Mesenchymal stem cell (in vitro differentiated cells and primary cell): ENCODE measurements at regions not wholly inside any gene's neighbourhood (a gene's known extent, or its start where the extent isn't known, plus 50 kb on each side); places are given as distances from the start of the nearest gene placed in this dataset.
"Not testable (repeated sequence)": the region's sequence is repeated elsewhere in the genome, so short reads cannot be mapped to it uniquely, and the experiment has no call there.

Experiments used
- DNase-seq: peaks from one replicate; pipeline ENCODE4 v3.0.0-alpha.2; 2013
- H2AFZ ChIP-seq: one replicate; pipeline ENCODE4 v1.6.1; 2013; ENCODE audit warnings: low read depth, mild to moderate bottlenecking, control low read depth, inconsistent platforms, low read length, moderate library complexity
- H2AK5ac ChIP-seq: 2 replicates; pipeline ENCODE4 v1.6.1; 2013; ENCODE audit warnings: low read length, moderate library complexity, mild to moderate bottlenecking, inconsistent platforms; ENCODE audit not compliant: severe bottlenecking
- H2BK120ac ChIP-seq: one replicate; pipeline ENCODE4 v1.6.1; 2013; ENCODE audit warnings: low read depth, mild to moderate bottlenecking, inconsistent platforms, low read length, moderate library complexity
- H2BK12ac ChIP-seq, 2 experiments: one replicate each; pipeline ENCODE4 v1.6.1; 2013; ENCODE audit warnings: inconsistent platforms in 2 of 2, low read length in 2 of 2, mild to moderate bottlenecking in 2 of 2, moderate library complexity in 2 of 2, control low read depth in 1 of 2
- H2BK15ac ChIP-seq: one replicate; pipeline ENCODE4 v1.6.1; 2013; ENCODE audit warnings: mild to moderate bottlenecking, low read depth, inconsistent platforms; ENCODE audit not compliant: poor library complexity, severe bottlenecking
- H2BK5ac ChIP-seq: 2 replicates; pipeline ENCODE4 v1.6.1; 2013; ENCODE audit warnings: low read depth, mild to moderate bottlenecking, low read length, control low read depth, inconsistent platforms; ENCODE audit not compliant: poor library complexity, severe bottlenecking
- H3K14ac ChIP-seq, 2 experiments: one replicate each; pipeline ENCODE4 v1.6.1; 2013; ENCODE audit warnings: inconsistent platforms in 2 of 2, low read length in 2 of 2, control low read depth in 1 of 2, mild to moderate bottlenecking in 1 of 2, moderate library complexity in 1 of 2
- H3K18ac ChIP-seq, 2 experiments: one replicate each; pipeline ENCODE4 v1.6.1; 2013; ENCODE audit warnings: inconsistent platforms in 2 of 2, low read length in 2 of 2, control low read depth in 1 of 2, low read depth in 1 of 2, mild to moderate bottlenecking in 1 of 2
- H3K23ac ChIP-seq, 2 experiments: one replicate each; pipeline ENCODE4 v1.6.1; 2013; ENCODE audit warnings: inconsistent platforms in 2 of 2, low read length in 2 of 2, mild to moderate bottlenecking in 2 of 2, moderate library complexity in 2 of 2, control low read depth in 1 of 2
- H3K27ac ChIP-seq: 2 replicates; pipeline ENCODE4 v1.5.1; 2013; ENCODE audit warnings: mild to moderate bottlenecking, moderate library complexity, low read length, control low read depth, inconsistent platforms; ENCODE audit not compliant: poor library complexity, severe bottlenecking
- H3K27me3 ChIP-seq, 2 experiments: 2 replicates each; pipeline versions ENCODE4 v1.6.1 to v1.7.0; 2013; ENCODE audit warnings: low read length in 2 of 2, mild to moderate bottlenecking in 2 of 2, moderate library complexity in 2 of 2, control low read depth in 1 of 2, inconsistent platforms in 1 of 2; ENCODE audit not compliant: control insufficient read depth in 1 of 2, insufficient read depth in 1 of 2
- H3K36me3 ChIP-seq, 2 experiments: 2 replicates each; pipeline versions ENCODE4 v1.6.1 to v1.7.0; 2013; ENCODE audit warnings: low read length in 2 of 2, control low read depth in 1 of 2, inconsistent platforms in 1 of 2, low read depth in 1 of 2, mild to moderate bottlenecking in 1 of 2; ENCODE audit not compliant: insufficient read depth in 2 of 2, control insufficient read depth in 1 of 2
- H3K4ac ChIP-seq, 2 experiments: one replicate each; pipeline ENCODE4 v1.6.1; 2013; ENCODE audit warnings: inconsistent platforms in 2 of 2, low read length in 2 of 2, mild to moderate bottlenecking in 2 of 2, moderate library complexity in 2 of 2, control low read depth in 1 of 2, low read depth in 1 of 2
- H3K4me1 ChIP-seq: 2 replicates; pipeline ENCODE4 v1.6.1; 2013; ENCODE audit warnings: low read depth, low read length, control low read depth; ENCODE audit not compliant: control insufficient read depth, insufficient read depth
- H3K4me2 ChIP-seq: 2 replicates; pipeline ENCODE4 v1.6.1; 2013; ENCODE audit warnings: low read length, mild to moderate bottlenecking, inconsistent platforms; ENCODE audit not compliant: poor library complexity, severe bottlenecking
- H3K4me3 ChIP-seq, 2 experiments: 2 replicates each; pipeline versions ENCODE4 v1.5.1 to v1.7.0; 2013; ENCODE audit warnings: low read length in 2 of 2, mild to moderate bottlenecking in 2 of 2, control low read depth in 1 of 2, low read depth in 1 of 2; ENCODE audit not compliant: insufficient read depth in 1 of 2
- H3K79me1 ChIP-seq: replicated peaks from 2 replicates; pipeline ENCODE4 v1.6.1; 2013; ENCODE audit warnings: mild to moderate bottlenecking, control low read depth, low read length, inconsistent platforms; ENCODE audit not compliant: poor library complexity, severe bottlenecking
- H3K9ac ChIP-seq: 2 replicates; pipeline ENCODE4 v1.7.0; 2013; ENCODE audit warnings: mild to moderate bottlenecking, low read length, moderate library complexity
- H3K9me3 ChIP-seq: 2 replicates; pipeline ENCODE4 v1.7.0; 2013; ENCODE audit warnings: mild to moderate bottlenecking, low read length; ENCODE audit not compliant: control insufficient read depth
- H4K8ac ChIP-seq: one replicate; pipeline ENCODE4 v1.6.1; 2013; ENCODE audit warnings: inconsistent platforms, mild to moderate bottlenecking, low read length, moderate library complexity
- H4K91ac ChIP-seq: one replicate; pipeline ENCODE4 v1.6.1; 2013; ENCODE audit warnings: mild to moderate bottlenecking, low read length, inconsistent platforms
- WGBS: methylation state at CpG from one replicate; pipeline ENCODE4 v1.1.7; 2013; ENCODE audit warnings: mixed read lengths; 5-methylcytosine and 5-hydroxymethylcytosine counted together

DNA sequence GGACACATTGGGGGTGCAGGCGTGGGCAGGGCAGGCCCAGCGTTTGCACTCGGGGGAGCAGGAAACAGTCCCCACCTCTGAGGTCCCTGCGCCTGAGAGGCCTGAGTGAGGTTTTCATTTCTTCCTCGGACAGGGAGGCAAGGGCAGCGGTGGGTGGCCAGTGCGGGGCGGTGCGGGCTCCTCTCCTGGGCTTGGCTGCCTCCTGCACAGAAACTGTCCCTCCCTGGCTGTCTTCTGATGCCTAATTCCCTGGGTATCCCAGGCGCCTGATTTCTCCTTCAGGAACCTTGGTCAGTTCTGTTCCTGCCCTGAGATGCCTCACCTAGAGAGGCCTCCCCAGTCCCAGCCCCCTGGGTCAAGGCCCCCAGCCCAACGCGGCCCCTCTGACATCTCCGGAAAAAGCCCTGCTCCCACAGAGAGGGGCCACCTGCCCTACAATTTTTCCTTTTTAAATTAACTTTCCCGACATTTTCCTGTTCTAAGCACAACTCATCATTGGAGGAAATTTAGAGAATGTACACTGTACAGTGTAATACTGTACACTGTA is 260.3 kb downstream of the ADGRD1 start:
- Histone ChIP-seq H3K18ac (no peak overlapping the region), H4K91ac (no peak overlapping the region), H2BK12ac (no peak overlapping the region), H3K4me3 (no peak overlapping the region), H2AFZ (no peak overlapping the region), H3K79me1 (no peaks in the 10 kb centered on the region), H3K23ac (no peak overlapping the region), H3K9me3 (no peaks in the 10 kb centered on the region), H3K36me3 (no peaks in the 10 kb centered on the region), H3K4me1 (no peaks in the 10 kb centered on the region), H2BK15ac (no peak overlapping the region), H3K27ac (no peak overlapping the region), H2BK120ac (no peak overlapping the region), H3K14ac (no peak overlapping the region), H4K8ac (no peak overlapping the region), H2BK5ac (no peak overlapping the region), H3K4me2 (no peak overlapping the region), H3K27me3 (peaks cover 0 to 8% of the 10 kb centered on the region in 2 experiments), H2AK5ac (no peak overlapping the region), H3K4ac (no peak overlapping the region), H3K9ac (no peak overlapping the region)
- no peak for DNase-seq
- WGBS = 78% methylated on average over 13 of the region's 14 CpGs

DNA sequence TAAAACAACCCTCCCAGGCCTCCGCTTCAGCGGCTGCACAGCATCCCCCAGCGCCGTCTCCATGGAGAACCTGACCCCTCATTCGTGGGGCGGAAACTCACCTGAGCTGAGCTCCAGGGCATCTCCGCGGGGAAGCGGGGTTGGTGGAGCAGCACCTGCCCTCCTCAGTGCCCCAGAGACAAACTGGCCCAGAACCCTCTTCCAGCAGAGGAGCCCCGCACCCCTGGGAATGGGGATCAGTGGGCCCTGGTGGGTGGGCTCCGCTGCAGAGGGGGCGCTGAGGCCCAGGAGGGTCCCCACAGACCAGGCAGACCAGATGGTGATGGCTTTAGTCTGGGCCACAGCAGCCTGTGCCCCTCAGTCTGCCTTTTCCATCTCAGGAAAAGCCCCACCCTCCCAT is 261.2 kb downstream of the ADGRD1 start:
- not testable (repeated sequence) for H3K79me1 ChIP-seq, H2BK120ac ChIP-seq, H3K36me3 ChIP-seq, H2AK5ac ChIP-seq, H3K9ac ChIP-seq, H3K4ac ChIP-seq, H3K4me3 ChIP-seq, H3K14ac ChIP-seq, H3K4me2 ChIP-seq, H3K18ac ChIP-seq, DNase-seq, H3K27me3 ChIP-seq, H4K8ac ChIP-seq, H2BK12ac ChIP-seq, H3K23ac ChIP-seq, H2BK15ac ChIP-seq, H4K91ac ChIP-seq, H2AFZ ChIP-seq, H3K27ac ChIP-seq, H2BK5ac ChIP-seq, H3K4me1 ChIP-seq, H3K9me3 ChIP-seq
- 84% methylated on average over 10 of the region's 12 CpGs for WGBS

DNA sequence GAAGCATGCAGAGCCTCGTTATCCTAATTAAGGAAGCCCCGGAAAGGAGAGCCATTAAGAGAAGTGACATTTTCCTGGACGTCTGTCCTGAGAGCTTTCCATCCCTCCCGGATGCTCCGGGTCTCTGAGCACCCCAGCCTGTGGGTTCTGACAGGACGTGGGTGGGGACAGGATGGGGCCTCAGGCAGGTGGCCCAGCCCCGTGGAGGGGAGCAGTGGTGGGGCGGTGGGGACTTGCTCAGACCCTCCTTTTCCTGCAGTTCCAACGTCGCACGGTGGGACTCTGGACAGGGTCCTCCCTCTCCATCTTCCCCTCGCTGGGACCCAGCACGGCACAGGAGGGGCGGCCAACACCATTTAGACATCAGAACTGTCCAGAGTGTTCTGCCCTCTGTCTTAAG is 262.9 kb downstream of the ADGRD1 start:
- H3K4me1 ChIP-seq, H4K8ac ChIP-seq, H3K14ac ChIP-seq, H3K4me2 ChIP-seq, H3K79me1 ChIP-seq, H3K4me3 ChIP-seq, H2BK12ac ChIP-seq, H3K36me3 ChIP-seq, H2BK120ac ChIP-seq, DNase-seq, H3K18ac ChIP-seq, H2AK5ac ChIP-seq, H3K4ac ChIP-seq, H2AFZ ChIP-seq, H3K27ac ChIP-seq, H2BK5ac ChIP-seq, H3K23ac ChIP-seq, H3K9me3 ChIP-seq, H2BK15ac ChIP-seq, H3K27me3 ChIP-seq, H4K91ac ChIP-seq, H3K9ac ChIP-seq: not testable (repeated sequence)
- 33% methylated on average over 5 of the region's 14 CpGs for WGBS

DNA sequence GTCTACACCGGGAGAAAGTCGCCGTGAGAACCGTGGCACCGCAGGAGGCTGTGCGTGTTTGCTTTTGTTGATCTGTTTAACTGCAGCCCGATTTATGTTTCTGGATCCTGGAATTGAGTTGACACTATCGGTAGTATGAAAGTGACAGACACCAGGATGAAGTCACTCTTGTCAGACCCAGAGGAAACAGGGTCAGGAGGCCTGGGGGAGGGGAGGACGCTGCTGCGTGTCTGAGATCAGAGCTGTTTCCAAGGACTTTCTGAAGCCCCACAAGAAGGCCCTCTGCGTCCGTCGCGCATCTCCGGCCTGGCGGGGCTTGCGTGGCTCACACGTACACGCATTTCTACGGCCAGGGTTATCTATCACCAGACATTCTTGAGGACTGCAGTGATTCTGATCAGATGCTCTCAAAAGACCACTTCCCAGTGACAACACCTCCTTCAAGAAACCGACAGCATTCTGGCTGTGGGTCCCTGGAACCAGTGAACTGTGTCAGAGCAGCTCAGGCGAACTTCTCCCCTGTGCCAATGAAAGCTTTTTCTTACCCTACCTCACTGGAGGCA is 263.4 kb downstream of the ADGRD1 start:
- WGBS = 35% methylated on average over 17 of the region's 22 CpGs

More for the DNA sequence above, 263.4 kb downstream of the ADGRD1 start:
- no peak overlapping the region for H2BK5ac ChIP-seq
- no peak for DNase-seq
- no peak overlapping the region for H3K4me2 ChIP-seq
- no peak overlapping the region for H4K8ac ChIP-seq
- H3K4ac ChIP-seq = no peak overlapping the region
- H3K23ac ChIP-seq = no peak overlapping the region
- H3K36me3 ChIP-seq = no peaks in the 10 kb centered on the region
- H3K4me1 ChIP-seq = no peaks in the 10 kb centered on the region
- H3K4me3 ChIP-seq = no peak overlapping the region
- H2AFZ ChIP-seq = no peak overlapping the region
- no peak overlapping the region for H2BK12ac ChIP-seq
- peaks cover 0 to 8% of the 10 kb centered on the region in 2 experiments for H3K27me3 ChIP-seq
- no peak overlapping the region for H2AK5ac ChIP-seq
- no peak overlapping the region for H3K9ac ChIP-seq
- no peak overlapping the region for H3K18ac ChIP-seq
- H3K79me1 ChIP-seq = no peaks in the 10 kb centered on the region
- H4K91ac ChIP-seq = no peak overlapping the region
- no peaks in the 10 kb centered on the region for H3K9me3 ChIP-seq
- no peak overlapping the region for H3K27ac ChIP-seq
- H2BK15ac ChIP-seq = no peak overlapping the region
- H2BK120ac ChIP-seq = no peak overlapping the region
- no peak overlapping the region for H3K14ac ChIP-seq
